NCI-H82 (cell line): ENCODE measurements at regions not wholly inside any gene's neighbourhood (a gene's known extent, or its start where the extent isn't known, plus 50 kb on each side); places are given as distances from the start of the nearest gene placed in this dataset.
"Not testable (repeated sequence)": the region's sequence is repeated elsewhere in the genome, so short reads cannot be mapped to it uniquely, and the experiment has no call there.

Experiments used
- DNase-seq: peaks from one replicate; lab custom pipeline; 2025; lab: John Stamatoyannopoulos, UW

DNA sequence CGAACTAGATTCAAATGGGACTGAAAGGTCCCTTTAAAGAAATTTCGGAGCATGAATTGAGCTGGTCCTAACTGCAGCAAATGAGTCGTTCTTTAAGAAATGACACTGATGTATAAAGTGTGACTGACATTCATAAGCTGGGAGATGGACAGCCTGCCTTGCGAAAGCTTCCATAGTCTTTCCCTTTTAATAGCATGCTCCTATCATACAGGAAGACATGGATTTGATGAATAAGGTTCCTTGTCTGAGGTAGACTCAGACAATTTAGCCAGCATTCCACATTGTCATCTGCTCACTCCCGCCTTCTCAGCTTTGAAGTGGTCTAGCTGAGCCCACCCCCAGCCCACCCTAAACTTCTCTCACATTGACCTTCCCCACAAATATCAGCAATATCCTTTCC is 264.9 kb downstream of the TSN start:
- DNase-seq: no peak

DNA sequence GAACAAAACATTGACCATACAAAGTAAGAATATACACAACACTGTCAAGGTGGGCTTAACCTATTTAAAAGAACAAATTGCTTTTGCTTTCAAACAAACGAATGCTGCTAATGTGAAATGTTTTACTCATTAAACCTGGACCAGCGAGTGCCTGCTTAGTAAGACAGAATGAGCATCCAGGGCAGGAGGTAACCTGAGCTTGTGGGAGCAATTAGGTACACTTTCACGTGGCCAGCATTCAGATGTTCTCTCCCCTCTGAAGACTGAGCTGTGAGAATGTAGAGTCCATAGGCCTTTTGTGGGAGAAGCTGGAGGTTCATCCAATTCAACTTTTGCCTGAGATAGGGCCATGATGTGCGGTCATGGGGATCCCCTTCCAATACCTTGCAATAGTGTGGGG is 266.5 kb downstream of the TSN start:
- DNase-seq: no peak

GRCh38 chr2:122022531-122022930 is 267.1 kb downstream of the TSN start:
- DNase-seq: no peak

DNA sequence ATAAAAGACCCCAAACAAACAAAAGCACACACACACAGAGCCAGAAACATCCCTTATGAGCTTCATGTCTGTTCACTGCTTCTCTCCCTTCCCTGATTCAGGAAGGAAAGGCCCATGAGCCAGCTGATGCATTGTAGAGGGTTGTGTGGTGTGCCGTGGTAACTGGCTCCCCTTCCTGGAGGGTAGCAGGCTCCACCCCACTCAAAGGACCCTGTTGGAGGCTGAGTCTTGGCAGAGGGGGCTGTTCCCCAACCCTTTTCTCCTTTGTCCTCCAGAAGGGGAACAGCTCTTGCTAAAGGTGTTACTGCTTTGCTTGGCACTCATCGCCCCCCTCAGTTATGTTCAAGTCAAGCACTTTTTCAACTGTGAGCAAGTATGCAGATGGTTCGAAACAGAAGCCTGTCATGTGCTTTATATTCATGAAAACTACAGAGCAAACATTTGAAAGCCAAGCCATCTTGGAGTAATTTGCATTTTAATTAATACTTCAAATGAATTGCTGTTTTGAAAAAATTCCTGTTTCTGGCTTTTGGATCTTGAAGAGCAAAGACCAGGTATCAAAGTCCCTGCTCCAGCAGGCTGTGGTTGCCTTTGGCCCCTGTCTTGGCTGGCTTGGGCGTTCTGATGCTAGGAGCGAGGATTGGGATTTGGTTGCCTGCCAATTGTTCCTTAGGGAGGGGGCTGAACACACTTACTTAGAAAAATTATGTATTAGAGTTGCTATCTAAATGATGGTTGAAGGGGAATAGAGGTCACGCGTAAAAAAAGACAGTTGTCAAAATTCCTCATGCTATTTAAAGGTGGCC is 267.8 kb downstream of the TSN start:
- DNase-seq: no peak

GRCh38 chr2:122027510-122028217 is 272.2 kb downstream of the TSN start:
- no peak for DNase-seq

GRCh38 chr2:122028371-122029100 is 273.1 kb downstream of the TSN start:
- DNase-seq: no peak

DNA sequence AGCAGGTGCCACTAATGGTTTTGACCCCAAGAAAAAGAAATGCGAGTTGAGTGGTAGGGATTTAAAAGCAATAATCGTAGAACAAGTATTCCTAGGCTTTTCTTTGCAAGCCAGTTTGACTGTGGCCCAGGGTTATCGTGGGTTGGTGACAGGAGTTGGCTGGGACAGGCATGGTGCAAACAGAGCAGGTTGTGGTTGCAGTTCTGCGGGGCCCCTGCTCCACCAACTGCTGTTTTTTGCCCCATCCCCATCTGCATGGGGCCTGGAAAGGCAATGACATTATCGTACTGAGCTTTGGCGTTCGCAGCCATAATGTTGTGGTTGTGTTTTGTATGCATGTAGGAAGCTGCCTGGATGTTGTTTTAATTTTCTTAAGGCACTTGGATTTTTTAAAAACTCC is 274.0 kb downstream of the TSN start:
- peak; percentile 73 for DNase-seq

DNA sequence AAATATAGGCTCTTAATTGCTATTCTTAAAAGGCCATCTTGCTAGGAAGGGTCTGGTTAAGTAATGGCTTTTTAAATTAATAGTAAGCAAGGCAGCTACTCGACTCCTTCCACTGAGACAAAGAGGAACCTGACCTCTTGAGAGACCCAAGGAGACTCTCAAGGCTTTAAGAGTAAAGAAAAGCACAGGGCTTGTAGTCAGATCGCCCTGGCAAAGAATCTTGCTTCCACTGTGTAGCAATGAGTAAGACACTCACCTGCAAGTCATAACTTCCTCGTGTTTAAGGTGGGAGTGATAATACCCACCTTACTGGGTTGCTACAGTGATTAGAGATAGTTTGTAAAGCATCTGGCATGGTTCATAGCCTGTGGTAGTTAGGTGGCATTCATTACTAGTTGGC is 274.5 kb downstream of the TSN start:
- peak; percentile 61 for DNase-seq

DNA sequence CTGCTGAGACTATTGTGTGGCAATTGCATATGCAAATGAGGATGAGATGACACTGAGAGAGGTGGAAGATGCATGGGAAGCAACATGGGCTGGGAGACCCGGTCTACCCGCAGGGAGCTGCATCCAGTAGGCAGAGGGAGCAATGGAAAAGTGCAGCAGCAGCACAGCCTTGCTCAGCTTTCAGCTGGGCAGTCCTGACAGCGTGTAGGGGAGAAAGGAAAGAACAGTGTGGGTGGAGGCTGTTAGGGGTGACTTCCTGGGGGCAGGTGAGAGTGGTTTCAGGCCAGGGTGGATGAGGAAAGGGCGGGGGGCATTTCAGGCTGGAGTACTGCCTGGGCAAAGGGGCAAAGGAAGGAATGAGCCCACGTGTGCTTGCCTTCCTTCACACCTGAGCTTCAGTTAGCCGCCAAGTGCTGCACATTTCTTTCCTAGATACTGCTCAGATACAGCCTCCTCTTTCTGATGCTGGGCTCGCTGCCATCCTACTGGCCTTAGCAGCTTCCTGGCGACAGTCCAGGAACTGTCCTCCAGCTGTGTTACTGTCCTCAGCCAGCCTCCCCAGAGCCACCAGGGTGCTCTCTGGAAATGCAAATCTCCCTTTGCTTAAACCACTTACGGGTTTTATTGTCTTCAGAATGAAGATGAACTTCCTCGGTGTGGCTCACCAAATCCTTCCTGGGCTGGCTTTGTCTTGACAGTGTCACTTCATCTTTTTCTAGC is 276.3 kb downstream of the TSN start:
- peak; percentile 93 for DNase-seq

GRCh38 chr2:122032264-122032645 is 276.8 kb downstream of the TSN start:
- no peak for DNase-seq

DNA sequence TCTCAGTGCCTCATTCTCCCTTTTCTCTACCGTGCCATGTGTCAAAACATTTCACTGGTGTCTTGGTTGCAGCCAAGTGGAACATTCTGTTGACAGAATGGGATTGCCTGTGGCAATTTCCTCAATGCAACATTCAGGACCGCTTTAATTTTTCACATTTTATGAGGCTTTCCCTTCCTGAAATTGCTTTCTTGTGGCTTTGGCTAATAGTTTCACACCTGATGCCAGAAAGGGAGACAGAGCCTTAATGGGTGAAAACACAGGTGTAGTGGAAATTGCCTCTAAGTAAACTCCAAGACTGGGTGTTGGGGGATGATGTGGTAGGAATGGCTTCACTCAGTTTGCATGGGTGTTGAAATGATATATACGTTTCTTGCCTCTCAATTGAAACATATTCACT is 278.3 kb downstream of the TSN start:
- no peak for DNase-seq

- peak; percentile 44 for DNase-seq
Measured at GRCh38 chr2:122034344-122034743, 278.9 kb downstream of the TSN start.

- peak; percentile 88 for DNase-seq
Measured at GRCh38 chr2:122034777-122035176, 279.3 kb downstream of the TSN start.

- DNase-seq: not testable (repeated sequence)
Measured at GRCh38 chr2:122038816-122039215, 283.4 kb downstream of the TSN start.

- no peak for DNase-seq
Measured at GRCh38 chr2:122041455-122041854, 286.0 kb downstream of the TSN start.

DNA sequence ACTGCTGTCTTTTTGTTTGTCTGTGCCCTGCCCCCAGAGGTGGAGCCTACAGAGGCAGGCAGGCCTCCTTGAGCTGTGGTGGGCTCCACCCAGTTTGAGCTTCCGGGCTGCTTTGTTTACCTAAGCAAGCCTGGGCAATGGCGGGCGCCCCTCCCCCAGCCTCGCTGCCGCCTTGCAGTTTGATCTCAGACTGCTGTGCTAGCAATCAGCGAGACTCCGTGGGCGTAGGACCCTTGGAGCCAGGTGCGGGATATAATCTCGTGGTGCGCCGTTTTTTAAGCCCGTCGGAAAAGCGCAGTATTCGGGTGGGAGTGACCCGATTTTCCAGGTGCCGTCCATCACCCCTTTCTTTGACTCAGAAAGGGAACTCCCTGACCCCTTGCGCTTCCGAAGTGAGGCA is 296.2 kb downstream of the TSN start:
- not testable (repeated sequence) for DNase-seq

GRCh38 chr2:122055521-122055931 is 300.1 kb downstream of the TSN start:
- peak; percentile 37 for DNase-seq

GRCh38 chr2:122056853-122057252 is 301.4 kb downstream of the TSN start:
- peak; percentile 30 for DNase-seq

GRCh38 chr2:122061206-122061605 is 305.8 kb downstream of the TSN start:
- DNase-seq: no peak

- DNase-seq: no peak
Measured at GRCh38 chr2:122061831-122062230, 306.4 kb downstream of the TSN start.

DNA sequence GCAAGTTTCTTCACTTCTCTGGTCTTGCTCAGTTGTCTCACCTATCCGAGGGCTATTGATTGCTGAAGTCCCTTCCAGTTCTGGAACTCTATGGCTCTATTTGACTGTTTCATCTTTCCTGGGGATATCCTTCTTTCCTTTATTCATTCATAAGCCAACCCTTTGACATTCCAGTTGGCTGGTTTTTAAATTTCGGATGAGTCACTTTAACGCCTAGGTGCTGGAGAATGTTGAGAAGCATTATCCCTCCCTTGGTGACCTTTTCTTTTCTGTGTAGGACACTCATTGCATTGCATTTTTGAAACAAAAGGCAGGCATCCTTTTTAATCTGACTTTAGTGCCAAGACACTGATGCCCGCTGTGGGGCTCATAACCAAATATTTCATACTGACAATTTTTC is 307.1 kb downstream of the TSN start:
- DNase-seq: no peak

GRCh38 chr2:122063716-122064115 is 308.3 kb downstream of the TSN start:
- DNase-seq: peak; percentile 20
